Femur (tissue), 1 donor: ENCODE measurements at regions not wholly inside any gene's neighbourhood (a gene's known extent, or its start where the extent isn't known, plus 50 kb on each side); places are given as distances from the start of the nearest gene placed in this dataset.
A peak's percentile ranks its signal among the peaks of the same experiment; 100 is the strongest.
"Not testable (repeated sequence)": the region's sequence is repeated elsewhere in the genome, so short reads cannot be mapped to it uniquely, and the experiment has no call there.

Experiments used
- DNase-seq: peaks from one replicate; pipeline ENCODE4 v3.0.0-alpha.2; 2017

GRCh38 chr5:158601118-158601517 lies 498.6 kb downstream of the EBF1 start:
- DNase-seq = no peak

GRCh38 chr5:158600679-158601078 lies 499.0 kb downstream of the EBF1 start:
- DNase-seq = no peak

GRCh38 chr5:158599157-158599556 lies 500.6 kb downstream of the EBF1 start:
- peak; percentile 49 for DNase-seq

- no peak for DNase-seq
These were observed 505.0 kb downstream of the EBF1 start for GRCh38 chr5:158594595-158595242.

- DNase-seq = no peak
These were observed 505.8 kb downstream of the EBF1 start for GRCh38 chr5:158593925-158594324.

- peak; percentile 72 for DNase-seq
These were observed 508.3 kb downstream of the EBF1 start for GRCh38 chr5:158591301-158591863.

- DNase-seq = peak; percentile 36
These were observed 508.9 kb downstream of the EBF1 start for GRCh38 chr5:158590746-158591300.

- peak; percentile 53 for DNase-seq
These were observed 509.8 kb downstream of the EBF1 start for GRCh38 chr5:158589939-158590338.

- no peak for DNase-seq
These were observed 511.1 kb downstream of the EBF1 start for GRCh38 chr5:158588617-158589016.

GRCh38 chr5:158586054-158586453 lies 513.7 kb downstream of the EBF1 start:
- DNase-seq = no peak

- not testable (repeated sequence) for DNase-seq
These were observed 517.0 kb downstream of the EBF1 start for GRCh38 chr5:158582669-158583068.

GRCh38 chr5:158573829-158574228 lies 525.9 kb downstream of the EBF1 start:
- no peak for DNase-seq

GRCh38 chr5:158570502-158570901 lies 529.2 kb downstream of the EBF1 start:
- DNase-seq = no peak

GRCh38 chr5:158569534-158569933 lies 530.2 kb downstream of the EBF1 start:
- DNase-seq = no peak

- no peak for DNase-seq
These were observed 534.5 kb downstream of the EBF1 start for GRCh38 chr5:158565017-158565789.

GRCh38 chr5:158563760-158564390 lies 535.8 kb downstream of the EBF1 start:
- no peak for DNase-seq

GRCh38 chr5:158561562-158562190 lies 538.0 kb downstream of the EBF1 start:
- DNase-seq = no peak

GRCh38 chr5:158560170-158560569 lies 539.5 kb downstream of the EBF1 start:
- DNase-seq = peak; percentile 44

- DNase-seq = no peak
These were observed 540.1 kb downstream of the EBF1 start for GRCh38 chr5:158559643-158560042.

- no peak for DNase-seq
These were observed 540.6 kb downstream of the EBF1 start for GRCh38 chr5:158559066-158559465.

GRCh38 chr5:158553962-158554336 lies 545.8 kb downstream of the EBF1 start:
- DNase-seq = no peak

- DNase-seq = peak; percentile 86
These were observed 546.3 kb downstream of the EBF1 start for GRCh38 chr5:158553195-158553961.
